LNCaP clone FGC (cell line): ENCODE measurements at regions not wholly inside any gene's neighbourhood (a gene's known extent, or its start where the extent isn't known, plus 50 kb on each side); places are given as distances from the start of the nearest gene placed in this dataset.

Experiments used
- DNase-seq: peaks from one replicate; pipeline ENCODE4 v3.0.0-alpha.2; 2011; ENCODE audit warnings: low read depth
- H3K4me3 ChIP-seq: 2 replicates; pipeline ENCODE4 v1.5.1; 2011; ENCODE audit warnings: mild to moderate bottlenecking, low read depth, low read length, control low read depth
- CTCF ChIP-seq: IDR thresholded peaks from 2 replicates; pipeline ENCODE4 v1.5.1; 2012; ENCODE audit warnings: mild to moderate bottlenecking; ENCODE audit not compliant: control insufficient read depth, insufficient read depth; ENCODE audit errors: extremely low read depth

GRCh38 chr4:14581741-14582140 lies 420.5 kb upstream of the CPEB2 start:
- no peak overlapping the region for H3K4me3 ChIP-seq
- DNase-seq: no peak
- TF ChIP-seq CTCF: no peak

GRCh38 chr4:14582677-14583076 lies 419.6 kb upstream of the CPEB2 start:
- TF ChIP-seq CTCF: no peak
- no peak for DNase-seq
- no peak overlapping the region for H3K4me3 ChIP-seq

GRCh38 chr4:14583331-14583730 lies 418.9 kb upstream of the CPEB2 start:
- no peak for DNase-seq
- no peak overlapping the region for H3K4me3 ChIP-seq
- no peak for TF ChIP-seq CTCF

GRCh38 chr4:14583752-14584151 lies 418.5 kb upstream of the CPEB2 start:
- no peak overlapping the region for H3K4me3 ChIP-seq
- TF ChIP-seq CTCF: no peak
- DNase-seq: no peak

- TF ChIP-seq CTCF: no peak
- no peak overlapping the region for H3K4me3 ChIP-seq
- no peak for DNase-seq
These were observed 409.3 kb upstream of the CPEB2 start for GRCh38 chr4:14592950-14593349.

GRCh38 chr4:14596028-14596427 lies 406.3 kb upstream of the CPEB2 start:
- TF ChIP-seq CTCF: no peak
- H3K4me3 ChIP-seq: no peak overlapping the region
- no peak for DNase-seq

GRCh38 chr4:14596437-14596836 lies 405.8 kb upstream of the CPEB2 start:
- no peak for DNase-seq
- no peak overlapping the region for H3K4me3 ChIP-seq
- no peak for TF ChIP-seq CTCF
